ENCODE measurements at regions not wholly inside any gene's neighbourhood (a gene's known extent, or its start where the extent isn't known, plus 50 kb on each side); places are given as distances from the start of the nearest gene placed in this dataset.

GRCh38 chr10:36636879-36637278, 488.5 kb upstream of the ANKRD30A start:
- H3K27me3 ChIP-seq (ENCODE audit: insufficient read depth, low read length), result no peaks in the 10 kb centered on the region
- no peaks in the 10 kb centered on the region for H3K4me1 ChIP-seq (ENCODE audit: control insufficient read depth in 1 of 2, insufficient read depth in 2 of 2, low read length in 2 of 2)
- H3K9me3 ChIP-seq (ENCODE audit: control insufficient read depth in 1 of 2, insufficient read depth in 1 of 2, low read depth in 1 of 2, low read length in 2 of 2), result peaks cover 3 to 13% of the 10 kb centered on the region in 2 experiments; a peak in 2 of 4 replicates
- ChIA-PET RAD21 (ENCODE audit: low non-redundant PET in 1 of 2, low total read pairs in 2 of 2, uncharacterized antibody in 2 of 2, unreplicated experiment in 2 of 2) (no interaction called here), POLR2A (no interaction called here), CTCF (no interaction called here)
- no TSS peak for BruUV-seq (replicated peaks)
- H3K9me2 ChIP-seq (ENCODE audit: insufficient read depth), result no peaks in the 10 kb centered on the region
- no peak overlapping the region for H2AFZ ChIP-seq (ENCODE audit: low read depth, low read length, poor library complexity, severe bottlenecking)
- H3K36me3 ChIP-seq (ENCODE audit: control insufficient read depth in 1 of 2, insufficient read depth in 2 of 2, low read length in 2 of 2), result no peaks in the 10 kb centered on the region
- TF ChIP-seq ZNF274 (IDR thresholded peaks at IDR 0.05; ENCODE audit: low read depth, low read length) (no peak), CBX3 (IDR thresholded peaks at IDR 0.05; ENCODE audit: low read depth) (no peak)
- no peak overlapping the region for H3K9ac ChIP-seq (ENCODE audit: low read length)
- ATAC-seq (no peak), DNase-seq (ENCODE audit: low read depth, low spot score) (no peak)
- H3K4me2 ChIP-seq (ENCODE audit: low read length), result no peak overlapping the region
- no peak overlapping the region for H3K27ac ChIP-seq (ENCODE audit: low read depth, low read length)
- intact Hi-C loops (cut with micrococcal nuclease), result no loop called here
- no peak overlapping the region for H3K4me3 ChIP-seq (replicated peaks in 1 of 2; ENCODE audit: low read depth in 1 of 2, low read length in 2 of 2)
- no peaks in the 10 kb centered on the region for H4K20me1 ChIP-seq (ENCODE audit: insufficient read depth)
- no peaks in the 10 kb centered on the region for H3K79me2 ChIP-seq (ENCODE audit: insufficient read depth, low read length)

- H3K9me3 ChIP-seq (ENCODE audit: control insufficient read depth in 1 of 2, insufficient read depth in 1 of 2, low read depth in 1 of 2, low read length in 2 of 2), result peaks cover 3 to 9% of the 10 kb centered on the region in 2 experiments; a peak in 2 of 4 replicates
- intact Hi-C loops (cut with micrococcal nuclease), result no loop called here
- ChIA-PET CTCF (no interaction called here), RAD21 (ENCODE audit: low non-redundant PET in 1 of 2, low total read pairs in 2 of 2, uncharacterized antibody in 2 of 2, unreplicated experiment in 2 of 2) (no interaction called here), POLR2A (no interaction called here)
- no peaks in the 10 kb centered on the region for H3K27me3 ChIP-seq (ENCODE audit: insufficient read depth, low read length)
- no peak overlapping the region for H3K27ac ChIP-seq (ENCODE audit: low read depth, low read length)
- DNase-seq (ENCODE audit: low read depth, low spot score) (no peak), ATAC-seq (no peak)
- no peaks in the 10 kb centered on the region for H4K20me1 ChIP-seq (ENCODE audit: insufficient read depth)
- no peak overlapping the region for H2AFZ ChIP-seq (ENCODE audit: low read depth, low read length, poor library complexity, severe bottlenecking)
- H3K4me3 ChIP-seq (replicated peaks in 1 of 2; ENCODE audit: low read depth in 1 of 2, low read length in 2 of 2), result no peak overlapping the region
- no TSS peak for BruUV-seq (replicated peaks)
- no peaks in the 10 kb centered on the region for H3K4me1 ChIP-seq (ENCODE audit: control insufficient read depth in 1 of 2, insufficient read depth in 2 of 2, low read length in 2 of 2)
- H3K79me2 ChIP-seq (ENCODE audit: insufficient read depth, low read length), result no peaks in the 10 kb centered on the region
- H3K36me3 ChIP-seq (ENCODE audit: control insufficient read depth in 1 of 2, insufficient read depth in 2 of 2, low read length in 2 of 2), result no peaks in the 10 kb centered on the region
- no peak overlapping the region for H3K4me2 ChIP-seq (ENCODE audit: low read length)
- TF ChIP-seq ZNF274 (IDR thresholded peaks at IDR 0.05; ENCODE audit: low read depth, low read length) (no peak), SRF (IDR thresholded peaks at IDR 0.05; ENCODE audit: low read depth) (no peak), CBX3 (IDR thresholded peaks at IDR 0.05; ENCODE audit: low read depth) (no peak), RAD21 (IDR thresholded peaks at IDR 0.05; ENCODE audit: low read depth) (no peak), EGR1 (IDR thresholded peaks at IDR 0.05; ENCODE audit: low read depth) (no peak), FOSL1 (IDR thresholded peaks at IDR 0.05; ENCODE audit: low read depth) (no peak), POLR2A (IDR thresholded peaks at IDR 0.05; ENCODE audit: borderline replicate concordance, extremely low read depth, insufficient read depth, insufficient read length) (no peak), ZBTB33 (IDR thresholded peaks at IDR 0.05; ENCODE audit: extremely low read depth, insufficient replicate concordance, low read length) (no peak), REST (IDR thresholded peaks at IDR 0.05; ENCODE audit: low read depth) (no peak), ATF3 (IDR thresholded peaks at IDR 0.05) (no peak), CTCF (IDR thresholded peaks at IDR 0.05 in 2 of 3, conservative IDR thresholded peaks at IDR 0.05 in 1 of 3; ENCODE audit: borderline replicate concordance in 1 of 3, insufficient read depth in 1 of 3, low read depth in 2 of 3, low read length in 2 of 3) (no peak), POLR2AphosphoS5 (IDR thresholded peaks at IDR 0.05; ENCODE audit: low read depth, low read length) (no peak)
- no peaks in the 10 kb centered on the region for H3K9me2 ChIP-seq (ENCODE audit: insufficient read depth)
- no peak overlapping the region for H3K9ac ChIP-seq (ENCODE audit: low read length)
Observed at GRCh38 chr10:36636285-36636839, 489.0 kb upstream of the ANKRD30A start.
